ENCODE measurements at regions not wholly inside any gene's neighbourhood (a gene's known extent, or its start where the extent isn't known, plus 50 kb on each side); places are given as distances from the start of the nearest gene placed in this dataset.

DNA sequence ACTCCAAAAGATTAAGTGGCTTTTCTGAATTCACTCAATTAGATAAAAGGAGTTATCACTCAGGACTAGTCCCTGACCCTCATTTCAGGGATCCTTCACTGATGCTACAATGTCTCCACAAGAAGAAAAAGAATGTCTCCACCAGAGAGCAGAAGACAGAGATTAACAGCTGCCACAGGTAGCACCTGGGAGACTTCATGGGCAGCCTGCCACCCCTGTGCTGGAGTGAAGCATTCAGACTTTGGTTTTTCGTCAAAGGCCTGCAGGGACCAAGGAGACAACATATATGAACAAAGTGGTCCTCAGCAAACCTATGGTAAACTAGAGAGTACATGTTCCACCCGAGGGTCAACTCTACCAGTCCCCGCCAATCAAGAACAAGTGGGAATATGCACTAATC is 197.0 kb upstream of the ACVR2A start:
- Histone ChIP-seq H3K4ac (ENCODE audit: low read depth, low read length) (no peak overlapping the region), H3K27me3 (ENCODE audit: insufficient read depth, low read length) (no peaks in the 10 kb centered on the region), H3K27ac (ENCODE audit: insufficient read length, low read depth, low read length) (no peak overlapping the region), H4K91ac (ENCODE audit: insufficient read length, low read depth, low read length) (no peak overlapping the region), H2BK120ac (ENCODE audit: low read depth, low read length, poor library complexity, severe bottlenecking) (no peak overlapping the region), H2AK5ac (ENCODE audit: insufficient read length, low read length) (no peak overlapping the region), H3K18ac (ENCODE audit: insufficient read length, low read depth, low read length) (no peak overlapping the region), H3K79me2 (ENCODE audit: insufficient read depth, low read length) (no peaks in the 10 kb centered on the region), H2AFZ (ENCODE audit: low read length) (no peak overlapping the region), H3K4me1 (ENCODE audit: insufficient read depth, low read length) (peaks cover 2% of the 10 kb centered on the region), H3K23ac (ENCODE audit: insufficient read length, low read depth, low read length) (no peak overlapping the region), H2BK5ac (ENCODE audit: insufficient read length, low read length) (no peak overlapping the region), H3K9me3 (ENCODE audit: control insufficient read depth, low read depth, low read length) (no peaks in the 10 kb centered on the region), H2BK20ac (ENCODE audit: low read depth, low read length, poor library complexity, severe bottlenecking) (no peak overlapping the region), H3K9ac (ENCODE audit: extremely low read depth, insufficient read length, low read length) (no peak overlapping the region), H4K8ac (replicated peaks; ENCODE audit: insufficient read length, low read depth, low read length) (no peak overlapping the region), H4K5ac (ENCODE audit: insufficient read length, low read depth, low read length) (no peak overlapping the region), H2BK12ac (ENCODE audit: insufficient read length, low read depth, low read length) (no peak overlapping the region), H2BK15ac (ENCODE audit: low read depth, low read length) (no peak overlapping the region), H3K23me2 (ENCODE audit: insufficient read length, low read depth, low read length, poor library complexity, severe bottlenecking) (no peaks in the 10 kb centered on the region), H4K20me1 (ENCODE audit: control insufficient read depth, insufficient read depth, insufficient read length) (no peaks in the 10 kb centered on the region), H3T11ph (ENCODE audit: low read length) (no peak overlapping the region), H3K56ac (ENCODE audit: insufficient read length, low read depth, low read length) (no peak overlapping the region), H3K4me2 (ENCODE audit: insufficient read depth, insufficient read length, low read length) (no peak overlapping the region), H3K14ac (ENCODE audit: insufficient read depth, low read length) (no peak overlapping the region), H3K79me1 (ENCODE audit: insufficient read depth, low read depth, low read length, poor library complexity, severe bottlenecking) (no peaks in the 10 kb centered on the region)
- H3K4me3 Mint-ChIP-seq, result no peak overlapping the region
- peaks cover 67 to 69% of the 10 kb centered on the region in 2 experiments for H3K4me1 Mint-ChIP-seq
- H3K9me3 Mint-ChIP-seq, result no peaks in the 10 kb centered on the region
- no CpG with 5 or more reads among the region's 3 CpGs for WGBS (ENCODE audit: extremely low coverage, insufficient read length, low lambda C conversion rate)
- no peaks in the 10 kb centered on the region for H3K36me3 Mint-ChIP-seq (ENCODE audit: insufficient read depth in 1 of 3, low read depth in 3 of 3)
- H3K27me3 Mint-ChIP-seq (ENCODE audit: low read depth), result no peaks in the 10 kb centered on the region
- TF ChIP-seq, protein P1, sequence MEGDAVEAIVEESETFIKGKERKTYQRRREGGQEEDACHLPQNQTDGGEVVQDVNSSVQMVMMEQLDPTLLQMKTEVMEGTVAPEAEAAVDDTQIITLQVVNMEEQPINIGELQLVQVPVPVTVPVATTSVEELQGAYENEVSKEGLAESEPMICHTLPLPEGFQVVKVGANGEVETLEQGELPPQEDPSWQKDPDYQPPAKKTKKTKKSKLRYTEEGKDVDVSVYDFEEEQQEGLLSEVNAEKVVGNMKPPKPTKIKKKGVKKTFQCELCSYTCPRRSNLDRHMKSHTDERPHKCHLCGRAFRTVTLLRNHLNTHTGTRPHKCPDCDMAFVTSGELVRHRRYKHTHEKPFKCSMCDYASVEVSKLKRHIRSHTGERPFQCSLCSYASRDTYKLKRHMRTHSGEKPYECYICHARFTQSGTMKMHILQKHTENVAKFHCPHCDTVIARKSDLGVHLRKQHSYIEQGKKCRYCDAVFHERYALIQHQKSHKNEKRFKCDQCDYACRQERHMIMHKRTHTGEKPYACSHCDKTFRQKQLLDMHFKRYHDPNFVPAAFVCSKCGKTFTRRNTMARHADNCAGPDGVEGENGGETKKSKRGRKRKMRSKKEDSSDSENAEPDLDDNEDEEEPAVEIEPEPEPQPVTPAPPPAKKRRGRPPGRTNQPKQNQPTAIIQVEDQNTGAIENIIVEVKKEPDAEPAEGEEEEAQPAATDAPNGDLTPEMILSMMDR (conservative IDR thresholded peaks at IDR 0.05), result no peak
- H3K27ac Mint-ChIP-seq, result peak overlapping the region in 2 of 3 experiments; percentile 1 to 99; a peak in 3 of 7 replicates
- DNase-seq, result no peak
